ENCODE measurements at regions not wholly inside any gene's neighbourhood (a gene's known extent, or its start where the extent isn't known, plus 50 kb on each side); places are given as distances from the start of the nearest gene placed in this dataset.

- TF ChIP-seq CTCF (conservative IDR thresholded peaks at IDR 0.05 in 1 of 2, IDR thresholded peaks at IDR 0.05 in 1 of 2; ENCODE audit: low read depth in 1 of 2, low read length in 2 of 2) (no peak), EZH2 (IDR thresholded peaks at IDR 0.05; ENCODE audit: low read length, missing control alignments) (no peak)
- DNase-seq (ENCODE audit: low read depth in 2 of 2), result no peak
- no peak overlapping the region for H3K9ac ChIP-seq (ENCODE audit: insufficient read depth, low read length)
- H3K4me1 ChIP-seq (ENCODE audit: control insufficient read depth, extremely low read depth, insufficient read depth, low read length), result no peaks in the 10 kb centered on the region
- no peak overlapping the region for H3K4me2 ChIP-seq (ENCODE audit: extremely low read depth, insufficient read depth, low read length)
- H3K79me2 ChIP-seq (ENCODE audit: control insufficient read depth, insufficient read depth, low read length), result no peaks in the 10 kb centered on the region
- no peak overlapping the region for H2AFZ ChIP-seq (ENCODE audit: low read length)
- no peaks in the 10 kb centered on the region for H3K9me3 ChIP-seq (ENCODE audit: control insufficient read depth, insufficient read depth, low read depth, low read length)
- no peak overlapping the region for H3K27ac ChIP-seq (ENCODE audit: insufficient read depth, low read length)
- no peaks in the 10 kb centered on the region for H3K27me3 ChIP-seq (ENCODE audit: control insufficient read depth, insufficient read depth, low read length)
- no peak overlapping the region for H3K4me3 ChIP-seq (replicated peaks in 1 of 4; ENCODE audit: control extremely low read depth in 1 of 4, insufficient read depth in 1 of 4, low read depth in 3 of 4, low read length in 4 of 4)
- no peaks in the 10 kb centered on the region for H3K36me3 ChIP-seq (ENCODE audit: control insufficient read depth, insufficient read depth, low read length)
- H4K20me1 ChIP-seq (ENCODE audit: control insufficient read depth, extremely low read depth, insufficient read depth, low read length), result no peaks in the 10 kb centered on the region
These were observed 307.4 kb upstream of the POU3F3 start for GRCh38 chr2:104546537-104546936.

DNA sequence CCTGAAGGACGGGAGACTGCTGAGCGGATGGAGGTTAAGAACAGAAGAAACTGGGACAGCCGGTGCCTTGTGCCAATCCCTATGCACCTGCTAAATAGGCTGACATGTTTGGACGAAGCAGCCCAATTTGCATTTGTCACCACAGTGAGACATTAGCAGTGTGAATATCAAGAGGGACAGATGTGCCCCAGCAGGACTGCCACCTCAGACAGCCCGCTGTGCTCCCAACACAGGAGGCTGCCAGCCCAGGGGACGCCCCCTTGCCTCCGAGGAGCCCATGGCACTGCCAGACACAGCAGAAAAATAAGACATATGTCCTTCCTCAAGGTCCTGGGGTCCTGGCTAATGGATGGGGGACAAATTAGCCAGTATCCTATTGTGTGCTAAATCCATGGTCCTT is 306.7 kb upstream of the POU3F3 start:
- no peak overlapping the region for H3K4me2 ChIP-seq (ENCODE audit: extremely low read depth, insufficient read depth, low read length)
- H3K36me3 ChIP-seq (ENCODE audit: control insufficient read depth, insufficient read depth, low read length), result no peaks in the 10 kb centered on the region
- H2AFZ ChIP-seq (ENCODE audit: low read length), result no peak overlapping the region
- no peak for DNase-seq (ENCODE audit: low read depth in 2 of 2)
- H3K27ac ChIP-seq (ENCODE audit: insufficient read depth, low read length), result no peak overlapping the region
- H3K79me2 ChIP-seq (ENCODE audit: control insufficient read depth, insufficient read depth, low read length), result no peaks in the 10 kb centered on the region
- no peaks in the 10 kb centered on the region for H4K20me1 ChIP-seq (ENCODE audit: control insufficient read depth, extremely low read depth, insufficient read depth, low read length)
- TF ChIP-seq EZH2 (IDR thresholded peaks at IDR 0.05; ENCODE audit: low read length, missing control alignments), result no peak
- no peak for TF ChIP-seq CTCF (conservative IDR thresholded peaks at IDR 0.05 in 1 of 2, IDR thresholded peaks at IDR 0.05 in 1 of 2; ENCODE audit: low read depth in 1 of 2, low read length in 2 of 2)
- H3K4me3 ChIP-seq (replicated peaks in 1 of 4; ENCODE audit: control extremely low read depth in 1 of 4, insufficient read depth in 1 of 4, low read depth in 3 of 4, low read length in 4 of 4), result no peak overlapping the region
- no peaks in the 10 kb centered on the region for H3K27me3 ChIP-seq (ENCODE audit: control insufficient read depth, insufficient read depth, low read length)
- no peaks in the 10 kb centered on the region for H3K4me1 ChIP-seq (ENCODE audit: control insufficient read depth, extremely low read depth, insufficient read depth, low read length)
- H3K9ac ChIP-seq (ENCODE audit: insufficient read depth, low read length), result no peak overlapping the region
- no peaks in the 10 kb centered on the region for H3K9me3 ChIP-seq (ENCODE audit: control insufficient read depth, insufficient read depth, low read depth, low read length)

GRCh38 chr2:104561251-104561650 is 292.7 kb upstream of the POU3F3 start:
- H3K9ac ChIP-seq (ENCODE audit: insufficient read depth, low read length), result no peak overlapping the region
- H3K9me3 ChIP-seq (ENCODE audit: control insufficient read depth, insufficient read depth, low read depth, low read length), result no peaks in the 10 kb centered on the region
- no peaks in the 10 kb centered on the region for H4K20me1 ChIP-seq (ENCODE audit: control insufficient read depth, extremely low read depth, insufficient read depth, low read length)
- H3K4me1 ChIP-seq (ENCODE audit: control insufficient read depth, extremely low read depth, insufficient read depth, low read length), result no peaks in the 10 kb centered on the region
- no peak overlapping the region for H3K4me3 ChIP-seq (replicated peaks in 1 of 4; ENCODE audit: control extremely low read depth in 1 of 4, insufficient read depth in 1 of 4, low read depth in 3 of 4, low read length in 4 of 4)
- H3K27ac ChIP-seq (ENCODE audit: insufficient read depth, low read length), result no peak overlapping the region
- no peaks in the 10 kb centered on the region for H3K79me2 ChIP-seq (ENCODE audit: control insufficient read depth, insufficient read depth, low read length)
- no peak for DNase-seq (ENCODE audit: low read depth in 2 of 2)
- TF ChIP-seq CTCF (conservative IDR thresholded peaks at IDR 0.05 in 1 of 2, IDR thresholded peaks at IDR 0.05 in 1 of 2; ENCODE audit: low read depth in 1 of 2, low read length in 2 of 2) (no peak), EZH2 (IDR thresholded peaks at IDR 0.05; ENCODE audit: low read length, missing control alignments) (no peak)
- no peaks in the 10 kb centered on the region for H3K36me3 ChIP-seq (ENCODE audit: control insufficient read depth, insufficient read depth, low read length)
- no peak overlapping the region for H3K4me2 ChIP-seq (ENCODE audit: extremely low read depth, insufficient read depth, low read length)
- H2AFZ ChIP-seq (ENCODE audit: low read length), result no peak overlapping the region
- H3K27me3 ChIP-seq (ENCODE audit: control insufficient read depth, insufficient read depth, low read length), result no peaks in the 10 kb centered on the region

Measured in fibroblast of lung (primary cell).